Neural crest cell (in vitro differentiated cells): ENCODE measurements at regions not wholly inside any gene's neighbourhood (a gene's known extent, or its start where the extent isn't known, plus 50 kb on each side); places are given as distances from the start of the nearest gene placed in this dataset.

Experiments used
- DNase-seq: peaks from one replicate; pipeline ENCODE4 v3.0.0; 2021; ENCODE audit warnings: low read depth, mixed read lengths, low spot score
- H3K27ac Mint-ChIP-seq: one replicate; pipeline ENCODE4 v1.8.0; 2021; ENCODE audit warnings: mild to moderate bottlenecking, mixed read lengths; ENCODE audit not compliant: unreplicated experiment
- H3K27me3 Mint-ChIP-seq: 2 replicates; pipeline ENCODE4 v1.8.0; 2021; ENCODE audit warnings: low read depth, mild to moderate bottlenecking, mixed read lengths
- H3K36me3 Mint-ChIP-seq: 2 replicates; pipeline ENCODE4 v1.8.0; 2021; ENCODE audit warnings: low read depth, mild to moderate bottlenecking, mixed read lengths
- H3K4me1 Mint-ChIP-seq: 2 replicates; pipeline ENCODE4 v1.8.0; 2021; ENCODE audit warnings: mixed read lengths
- H3K4me3 Mint-ChIP-seq: one replicate; pipeline ENCODE4 v1.8.0; 2021; ENCODE audit warnings: mild to moderate bottlenecking, mixed read lengths
- H3K9me3 Mint-ChIP-seq: 2 replicates; pipeline ENCODE4 v1.8.0; 2021; ENCODE audit warnings: mixed read lengths
- TF ChIP-seq, protein P1 (sequence below): fragments of 200-600 bp; sonication (generic); conservative IDR thresholded peaks from 2 replicates; pipeline ENCODE4 v1.5.0; 2021; ENCODE audit warnings: antibody characterized with exemption, mild to moderate bottlenecking

DNA sequence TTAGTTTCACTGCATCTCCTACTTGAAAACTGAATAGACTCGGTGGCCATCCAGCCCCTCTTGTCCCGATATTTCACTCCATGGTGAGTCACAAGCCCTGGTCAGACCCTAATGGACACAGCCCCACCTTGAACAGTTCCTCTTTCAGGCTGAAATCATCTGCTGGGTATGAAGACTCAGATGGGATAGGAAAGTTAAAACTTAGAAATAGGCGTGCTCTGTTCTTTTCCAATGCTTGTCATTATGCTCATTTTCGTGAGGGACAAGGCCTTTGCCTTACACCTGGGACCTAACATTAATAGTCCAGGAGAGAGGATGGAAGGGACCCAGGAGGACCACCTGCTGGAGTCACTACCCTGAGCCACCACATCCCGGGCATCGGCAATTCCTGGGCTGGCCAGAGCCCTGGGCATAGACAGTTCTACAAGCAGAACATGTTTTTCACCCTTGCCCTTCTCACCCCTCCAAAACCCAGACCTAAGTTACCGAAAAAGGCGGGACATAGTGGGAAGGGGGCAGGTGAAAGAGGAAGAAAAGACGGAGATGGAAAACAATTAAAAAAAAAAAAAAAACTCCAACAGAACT is 278.3 kb downstream of the SOX9 start:
- no peak for DNase-seq
- Mint-ChIP-seq H3K27me3 (no peaks in the 10 kb centered on the region), H3K4me3 (no peak overlapping the region), H3K36me3 (no peaks in the 10 kb centered on the region), H3K4me1 (peaks cover 9% of the 10 kb centered on the region), H3K9me3 (no peaks in the 10 kb centered on the region), H3K27ac (no peak overlapping the region)
- TF ChIP-seq, protein P1, sequence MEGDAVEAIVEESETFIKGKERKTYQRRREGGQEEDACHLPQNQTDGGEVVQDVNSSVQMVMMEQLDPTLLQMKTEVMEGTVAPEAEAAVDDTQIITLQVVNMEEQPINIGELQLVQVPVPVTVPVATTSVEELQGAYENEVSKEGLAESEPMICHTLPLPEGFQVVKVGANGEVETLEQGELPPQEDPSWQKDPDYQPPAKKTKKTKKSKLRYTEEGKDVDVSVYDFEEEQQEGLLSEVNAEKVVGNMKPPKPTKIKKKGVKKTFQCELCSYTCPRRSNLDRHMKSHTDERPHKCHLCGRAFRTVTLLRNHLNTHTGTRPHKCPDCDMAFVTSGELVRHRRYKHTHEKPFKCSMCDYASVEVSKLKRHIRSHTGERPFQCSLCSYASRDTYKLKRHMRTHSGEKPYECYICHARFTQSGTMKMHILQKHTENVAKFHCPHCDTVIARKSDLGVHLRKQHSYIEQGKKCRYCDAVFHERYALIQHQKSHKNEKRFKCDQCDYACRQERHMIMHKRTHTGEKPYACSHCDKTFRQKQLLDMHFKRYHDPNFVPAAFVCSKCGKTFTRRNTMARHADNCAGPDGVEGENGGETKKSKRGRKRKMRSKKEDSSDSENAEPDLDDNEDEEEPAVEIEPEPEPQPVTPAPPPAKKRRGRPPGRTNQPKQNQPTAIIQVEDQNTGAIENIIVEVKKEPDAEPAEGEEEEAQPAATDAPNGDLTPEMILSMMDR: no peak

DNA sequence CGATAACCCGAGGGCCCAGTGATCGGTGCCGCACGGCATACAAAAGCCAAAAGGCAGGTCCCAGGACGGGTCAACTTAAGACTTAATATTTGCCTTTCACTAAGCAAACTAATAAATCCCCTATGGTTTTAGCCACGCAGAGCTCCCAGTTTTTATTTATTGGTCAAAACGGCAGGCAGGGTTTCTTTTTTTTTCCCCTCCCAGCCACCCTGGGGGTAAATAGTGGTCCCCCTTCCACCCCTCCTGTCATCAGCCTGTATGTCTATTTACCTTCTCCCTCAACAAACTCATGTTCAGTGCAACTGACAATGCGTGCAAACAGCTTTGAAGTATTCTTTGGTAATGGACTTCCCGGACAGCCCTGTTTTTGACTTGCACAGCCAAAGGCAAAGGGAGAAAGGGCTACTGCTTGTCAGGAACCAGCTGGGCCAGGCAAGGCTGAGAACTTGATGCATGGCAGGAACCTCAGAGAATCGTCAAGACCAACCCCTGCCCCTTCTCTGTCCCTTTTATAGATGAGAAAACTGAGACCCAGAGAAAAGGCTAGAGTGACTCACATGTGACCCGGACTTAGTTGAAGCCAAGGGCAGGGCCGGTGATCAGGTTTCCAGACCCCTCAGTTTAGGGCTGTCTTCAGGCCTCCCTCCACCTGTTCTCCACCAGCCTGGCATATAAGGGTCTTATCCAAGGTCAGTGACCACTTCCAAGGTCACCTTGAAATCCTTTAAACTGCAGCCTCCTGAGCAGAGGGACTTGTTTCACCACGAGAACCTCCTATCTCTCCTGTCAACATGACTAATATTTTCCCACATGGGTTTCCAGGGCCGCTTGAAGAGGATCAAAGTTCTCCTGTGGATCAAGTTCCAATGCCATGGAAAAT is 279.0 kb downstream of the SOX9 start:
- no peak overlapping the region for H3K4me3 Mint-ChIP-seq
- H3K9me3 Mint-ChIP-seq: no peaks in the 10 kb centered on the region
- no peak overlapping the region for H3K27ac Mint-ChIP-seq
- no peaks in the 10 kb centered on the region for H3K36me3 Mint-ChIP-seq
- no peaks in the 10 kb centered on the region for H3K27me3 Mint-ChIP-seq
- TF ChIP-seq, protein P1: no peak
- DNase-seq: no peak
- H3K4me1 Mint-ChIP-seq: peaks cover 6% of the 10 kb centered on the region

DNA sequence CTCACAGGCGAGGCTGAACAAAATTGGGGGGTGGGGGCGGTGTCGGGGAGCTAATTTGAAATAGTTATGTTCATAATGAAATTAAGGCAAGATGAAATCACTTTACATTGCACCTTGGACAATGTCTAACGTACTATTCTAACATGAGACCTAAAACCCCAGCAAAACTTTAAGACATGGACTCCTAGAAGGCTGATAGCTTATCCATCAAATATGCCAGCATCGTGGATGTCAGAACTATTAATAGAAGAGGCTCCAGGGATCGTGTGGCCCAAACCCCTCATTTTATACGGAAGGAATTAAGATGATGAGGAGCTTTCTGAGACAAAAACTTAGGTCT is 279.6 kb downstream of the SOX9 start:
- H3K9me3 Mint-ChIP-seq: no peaks in the 10 kb centered on the region
- no peak for DNase-seq
- H3K4me1 Mint-ChIP-seq: peaks cover 6% of the 10 kb centered on the region
- H3K27ac Mint-ChIP-seq: no peak overlapping the region
- H3K27me3 Mint-ChIP-seq: no peaks in the 10 kb centered on the region
- no peak overlapping the region for H3K4me3 Mint-ChIP-seq
- no peaks in the 10 kb centered on the region for H3K36me3 Mint-ChIP-seq
- TF ChIP-seq, protein P1: no peak

DNA sequence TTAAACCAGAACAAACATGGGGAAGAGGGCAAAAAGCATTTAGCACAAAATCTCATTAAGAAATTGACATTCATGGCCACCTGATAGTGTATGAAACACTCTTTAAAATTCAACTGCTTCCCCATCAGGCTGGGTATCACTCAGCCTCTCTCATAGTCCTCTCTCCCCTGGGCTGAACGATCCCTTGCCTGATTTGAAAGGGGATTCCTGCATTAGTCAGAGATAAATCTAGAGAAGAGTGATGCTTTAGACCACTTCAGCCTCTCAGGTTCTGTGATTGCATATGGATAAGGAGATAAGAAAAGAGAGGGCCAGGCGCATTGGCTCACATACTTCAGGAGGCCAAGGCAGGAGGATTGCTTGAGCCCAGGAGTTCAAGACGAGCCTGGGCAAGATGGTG is 280.0 kb downstream of the SOX9 start:
- no peak for DNase-seq

DNA sequence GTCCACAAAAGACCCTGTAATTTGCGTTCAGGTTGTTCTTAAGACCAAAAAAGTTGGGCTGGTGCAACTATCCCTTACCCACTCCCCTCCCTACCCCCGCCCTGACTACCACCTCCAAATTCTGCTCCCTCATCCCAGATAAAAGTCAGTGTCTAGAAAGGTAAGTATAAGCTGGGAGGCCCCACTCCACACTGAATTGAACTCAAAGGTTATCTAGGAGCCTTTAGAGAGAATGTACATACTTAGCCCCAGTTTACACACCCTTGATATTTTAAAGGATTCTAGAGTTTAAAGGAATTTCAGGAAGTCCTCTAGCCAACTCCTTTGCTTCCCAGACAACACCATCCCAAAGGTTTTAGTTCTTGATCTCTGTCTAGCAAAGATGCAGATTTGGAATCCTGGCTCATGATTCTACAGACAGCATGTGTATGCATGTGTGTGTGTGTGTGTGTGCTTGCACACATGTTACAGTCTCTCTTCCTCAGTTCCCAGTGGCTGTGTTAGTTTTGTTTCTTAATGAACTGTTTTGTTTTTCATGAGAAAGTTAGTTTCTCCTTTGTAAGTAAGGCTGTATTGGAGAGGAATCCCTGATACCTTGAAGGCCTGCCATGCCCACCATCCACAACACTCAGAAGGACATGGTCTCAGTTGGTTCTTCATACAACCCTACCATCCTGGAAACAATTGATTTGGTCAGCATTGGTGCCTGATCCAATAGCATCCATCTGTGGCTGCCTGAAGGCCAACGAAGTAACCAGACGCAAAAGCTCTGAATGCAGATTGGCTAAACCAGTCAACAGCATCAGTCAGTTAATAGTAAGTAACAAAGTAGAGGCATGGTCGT is 281.3 kb downstream of the SOX9 start:
- DNase-seq: no peak
- Mint-ChIP-seq H3K4me3 (no peak overlapping the region), H3K9me3 (no peaks in the 10 kb centered on the region), H3K27ac (no peak overlapping the region), H3K27me3 (no peaks in the 10 kb centered on the region), H3K36me3 (no peaks in the 10 kb centered on the region), H3K4me1 (peaks cover 11% of the 10 kb centered on the region)
- TF ChIP-seq, protein P1: no peak

More for the DNA sequence above, 280.0 kb downstream of the SOX9 start:
- TF ChIP-seq, protein P1: no peak
- Mint-ChIP-seq H3K36me3 (no peaks in the 10 kb centered on the region), H3K9me3 (no peaks in the 10 kb centered on the region), H3K27ac (no peak overlapping the region), H3K4me1 (peaks cover 6% of the 10 kb centered on the region), H3K4me3 (no peak overlapping the region), H3K27me3 (no peaks in the 10 kb centered on the region)
